HCT116 (cell line): ENCODE measurements at regions not wholly inside any gene's neighbourhood (a gene's known extent, or its start where the extent isn't known, plus 50 kb on each side); places are given as distances from the start of the nearest gene placed in this dataset.

Experiments
- EZH2 ChIP-seq: fragments of 200-600 bp; sonication (generic); IDR thresholded peaks from 2 replicates; pipeline ENCODE4 v1.6.1; 2017; ENCODE audit warnings: antibody characterized with exemption, mixed run types
- POLR2A ChIP-seq: IDR thresholded peaks from 2 replicates; pipeline ENCODE4 v1.7.0; 2011; ENCODE audit warnings: borderline replicate concordance; ENCODE audit not compliant: insufficient read depth, insufficient read length; ENCODE audit errors: extremely low read depth
- ZFX ChIP-seq: fragments of 450-650 bp; IDR thresholded peaks from 2 replicates; pipeline ENCODE4 v1.6.1; 2017
- TF ChIP-seq, protein P1 (sequence below), 3 experiments: fragments of 200-600 bp in 1 of 3; sonication (generic) in 1 of 3; IDR thresholded peaks in 2 of 3; conservative IDR thresholded peaks in 1 of 3; 2 replicates each; pipeline ENCODE4 v1.5.1; 2012 to 2017; ENCODE audit warnings: low read depth in 2 of 3, low read length in 2 of 3, antibody characterized with exemption in 1 of 3, borderline replicate concordance in 1 of 3, control low read depth in 1 of 3, mild to moderate bottlenecking in 1 of 3, mixed read lengths in 1 of 3, mixed run types in 1 of 3, moderate library complexity in 1 of 3; ENCODE audit not compliant: insufficient read depth in 1 of 3

- TF ChIP-seq, protein P1, sequence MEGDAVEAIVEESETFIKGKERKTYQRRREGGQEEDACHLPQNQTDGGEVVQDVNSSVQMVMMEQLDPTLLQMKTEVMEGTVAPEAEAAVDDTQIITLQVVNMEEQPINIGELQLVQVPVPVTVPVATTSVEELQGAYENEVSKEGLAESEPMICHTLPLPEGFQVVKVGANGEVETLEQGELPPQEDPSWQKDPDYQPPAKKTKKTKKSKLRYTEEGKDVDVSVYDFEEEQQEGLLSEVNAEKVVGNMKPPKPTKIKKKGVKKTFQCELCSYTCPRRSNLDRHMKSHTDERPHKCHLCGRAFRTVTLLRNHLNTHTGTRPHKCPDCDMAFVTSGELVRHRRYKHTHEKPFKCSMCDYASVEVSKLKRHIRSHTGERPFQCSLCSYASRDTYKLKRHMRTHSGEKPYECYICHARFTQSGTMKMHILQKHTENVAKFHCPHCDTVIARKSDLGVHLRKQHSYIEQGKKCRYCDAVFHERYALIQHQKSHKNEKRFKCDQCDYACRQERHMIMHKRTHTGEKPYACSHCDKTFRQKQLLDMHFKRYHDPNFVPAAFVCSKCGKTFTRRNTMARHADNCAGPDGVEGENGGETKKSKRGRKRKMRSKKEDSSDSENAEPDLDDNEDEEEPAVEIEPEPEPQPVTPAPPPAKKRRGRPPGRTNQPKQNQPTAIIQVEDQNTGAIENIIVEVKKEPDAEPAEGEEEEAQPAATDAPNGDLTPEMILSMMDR (IDR thresholded peaks at IDR 0.05 in 2 of 3, conservative IDR thresholded peaks at IDR 0.05 in 1 of 3; ENCODE audit: borderline replicate concordance in 1 of 3, insufficient read depth in 1 of 3, low read depth in 2 of 3, low read length in 2 of 3), result peak; percentile 38 to 66 (median 64)
- TF ChIP-seq POLR2A, result no peak
- no peak for TF ChIP-seq ZFX
- no peak for TF ChIP-seq EZH2
Observed at GRCh38 chr17:71237903-71238538, 882.8 kb upstream of the SOX9 start.
